ENCODE measurements at regions not wholly inside any gene's neighbourhood (a gene's known extent, or its start where the extent isn't known, plus 50 kb on each side); places are given as distances from the start of the nearest gene placed in this dataset.
"Not testable (repeated sequence)": the region's sequence is repeated elsewhere in the genome, so short reads cannot be mapped to it uniquely, and the experiment has no call there.

DNA sequence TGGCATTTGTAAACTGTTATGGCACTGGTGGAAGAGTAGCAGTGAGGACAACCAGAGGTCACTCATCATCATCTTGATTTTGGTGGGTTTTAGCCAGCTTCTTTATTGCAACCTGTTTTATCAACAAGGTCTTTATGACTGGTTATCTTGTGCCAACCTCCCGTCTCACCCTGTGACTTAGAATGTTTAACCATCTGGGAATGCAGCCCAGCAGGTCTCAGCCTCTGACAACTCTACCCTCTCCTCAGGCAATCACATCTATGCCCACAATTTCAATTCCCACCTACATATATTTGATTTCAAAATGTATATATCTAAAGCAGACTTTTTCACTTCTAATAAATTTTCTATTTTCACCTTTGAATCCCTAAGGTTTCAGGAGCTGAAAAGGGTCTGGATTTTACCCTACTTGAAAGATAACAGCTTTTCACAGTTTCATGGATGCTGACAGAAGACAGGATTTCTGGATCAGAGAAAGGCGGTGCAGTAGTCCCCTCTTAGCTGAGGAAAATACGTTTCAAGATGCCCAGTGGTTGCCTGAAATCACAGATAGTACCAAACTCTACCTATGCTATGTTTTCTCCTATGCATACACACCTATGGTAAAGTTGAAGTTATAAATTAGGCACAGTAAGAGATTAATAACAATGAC is 1171.8 kb downstream of the DIAPH3 start:
- no peak for DNase-seq (ENCODE audit: low read depth in 2 of 2)

DNA sequence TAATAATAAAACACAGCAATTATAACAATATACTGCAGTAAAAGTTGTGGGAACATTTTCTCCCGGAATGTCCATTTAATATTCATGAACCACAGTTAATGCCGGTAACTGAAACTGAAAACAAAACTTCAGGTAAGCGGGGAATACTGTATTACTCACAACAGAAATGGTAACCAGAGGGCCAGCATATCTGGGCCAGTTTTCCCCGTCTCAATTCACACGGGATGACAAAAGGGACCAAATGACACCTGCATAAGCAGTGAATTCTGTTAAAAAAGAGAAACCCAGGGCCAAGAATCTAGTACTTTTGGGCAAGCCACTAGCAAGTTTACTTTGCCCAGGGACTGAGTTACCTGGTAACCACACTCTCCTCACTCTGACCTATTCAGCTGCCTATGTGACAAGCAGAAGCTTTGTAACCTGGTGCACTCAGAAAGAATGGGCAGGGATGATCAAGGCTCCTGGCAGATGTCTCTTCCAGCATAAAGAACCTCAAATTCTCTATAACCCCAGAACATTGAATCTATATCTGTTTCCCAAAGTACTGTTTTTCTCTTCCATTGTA is 1171.2 kb downstream of the DIAPH3 start:
- DNase-seq (ENCODE audit: low read depth in 2 of 2), result no peak

DNA sequence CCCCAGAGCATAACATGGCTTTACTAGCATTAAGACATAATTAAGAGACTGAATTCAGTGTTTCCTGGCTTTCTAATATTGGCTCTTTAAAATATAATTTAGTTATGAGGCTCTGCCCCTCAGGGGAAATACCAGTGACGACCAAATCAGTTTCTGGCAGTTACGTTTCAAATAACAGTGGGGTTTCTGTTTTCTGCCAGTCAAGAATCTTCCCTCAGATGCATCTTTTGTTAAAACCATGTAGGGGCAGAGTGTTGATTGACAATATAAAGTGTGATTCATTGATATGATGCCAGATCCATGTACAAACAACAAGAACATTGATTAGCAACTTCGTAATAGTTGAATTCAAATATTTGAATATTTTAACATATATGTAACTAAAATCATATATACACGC is 1169.7 kb downstream of the DIAPH3 start:
- DNase-seq (ENCODE audit: low read depth in 2 of 2), result no peak

DNA sequence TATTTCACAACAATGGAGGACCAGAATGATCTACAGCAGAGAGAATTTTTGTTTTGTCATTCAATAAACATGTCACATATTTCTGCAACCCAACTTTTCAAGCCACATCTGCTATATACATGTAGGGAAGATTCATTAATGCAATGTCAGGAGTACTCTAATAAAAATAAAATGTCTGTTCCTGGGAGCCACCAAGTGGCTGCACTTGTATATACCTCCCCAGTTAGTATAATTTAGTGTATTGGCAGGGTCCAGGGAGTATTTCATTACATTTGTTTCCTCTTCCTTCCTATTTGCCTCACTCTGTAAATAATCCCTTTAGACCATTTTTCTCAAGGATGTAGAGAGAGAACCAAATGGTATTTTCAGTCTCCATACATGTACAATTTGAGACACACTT is 1169.0 kb downstream of the DIAPH3 start:
- no peak for DNase-seq (ENCODE audit: low read depth in 2 of 2)

DNA sequence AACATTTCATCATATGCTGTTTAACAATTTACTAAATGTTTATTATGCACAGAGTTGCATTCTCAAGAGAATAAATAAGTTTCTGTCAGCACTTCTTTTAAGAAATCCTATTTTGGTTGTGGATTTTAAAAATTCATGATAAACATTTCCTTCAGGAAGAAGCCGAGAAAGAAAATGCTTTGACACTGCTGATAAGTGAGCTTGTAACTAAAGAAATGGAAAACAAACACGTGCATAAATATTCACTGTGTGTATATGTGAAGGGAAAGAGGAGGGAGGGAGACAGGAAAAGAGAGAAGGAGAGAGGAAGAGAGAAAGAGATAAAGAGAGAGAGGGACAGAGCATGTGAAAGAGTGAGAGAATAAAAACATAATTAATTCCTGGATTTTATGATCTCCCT is 1165.0 kb downstream of the DIAPH3 start:
- DNase-seq (ENCODE audit: low read depth in 2 of 2), result no peak

DNA sequence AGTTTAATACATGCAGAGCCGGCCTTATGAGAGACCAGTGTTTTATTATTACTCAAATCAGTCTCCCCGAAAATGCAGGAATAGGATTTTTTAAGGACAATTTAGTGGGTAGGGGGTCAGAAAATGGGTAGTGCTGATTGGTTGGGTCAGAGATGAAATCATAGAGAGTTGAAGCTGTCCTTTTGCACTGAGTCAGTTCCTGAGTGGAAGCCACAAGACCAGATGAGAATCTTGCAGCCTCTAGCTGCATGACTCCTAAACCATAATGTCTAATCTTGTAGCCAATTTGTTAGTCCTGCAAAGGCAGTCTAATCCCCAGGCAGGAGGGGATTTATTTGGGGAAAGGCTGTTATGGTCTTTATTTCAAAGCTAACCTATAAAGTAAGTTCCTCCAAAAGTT is 1163.9 kb downstream of the DIAPH3 start:
- DNase-seq (ENCODE audit: low read depth in 2 of 2), result no peak

DNA sequence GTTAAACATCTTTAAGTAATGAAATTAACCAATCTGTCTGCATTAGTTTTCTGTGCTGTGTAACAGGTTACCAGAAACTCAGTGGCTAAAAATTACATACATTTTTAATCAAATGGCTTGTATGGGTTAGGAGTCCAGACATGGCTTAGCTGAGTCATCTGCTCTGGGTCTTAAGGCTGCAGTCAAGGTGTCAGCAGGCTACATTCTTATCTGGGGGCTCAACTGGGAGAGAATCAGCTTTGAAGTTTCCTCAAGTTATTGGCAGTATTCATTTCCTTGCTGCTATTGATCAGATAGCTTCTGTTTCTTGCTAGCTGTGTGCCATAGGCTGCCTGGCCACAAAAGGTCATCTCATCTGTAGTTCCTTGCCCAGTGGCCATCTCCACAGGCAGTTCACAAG is 1163.0 kb downstream of the DIAPH3 start:
- no peak for DNase-seq (ENCODE audit: low read depth in 2 of 2)

DNA sequence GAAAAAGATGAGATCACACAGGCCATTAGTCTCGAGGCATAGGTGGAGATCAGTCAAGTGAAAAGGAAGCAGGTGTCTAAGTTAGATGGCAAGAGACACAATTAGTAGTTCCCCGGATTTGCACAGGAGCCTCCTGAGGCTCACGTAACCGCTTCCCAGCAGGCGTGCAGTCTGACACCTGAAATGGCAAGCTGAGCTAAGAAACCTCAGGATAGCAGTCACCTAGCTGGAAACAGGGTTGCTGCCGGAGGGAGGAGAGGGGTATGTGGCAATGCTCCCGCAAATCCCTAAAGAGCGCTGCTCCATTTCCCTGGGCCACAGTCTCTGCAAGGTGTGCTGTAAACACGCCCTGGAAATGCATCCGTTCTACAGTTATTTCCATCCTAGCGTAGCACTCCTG is 1151.0 kb downstream of the DIAPH3 start:
- no peak for DNase-seq (ENCODE audit: low read depth in 2 of 2)

DNA sequence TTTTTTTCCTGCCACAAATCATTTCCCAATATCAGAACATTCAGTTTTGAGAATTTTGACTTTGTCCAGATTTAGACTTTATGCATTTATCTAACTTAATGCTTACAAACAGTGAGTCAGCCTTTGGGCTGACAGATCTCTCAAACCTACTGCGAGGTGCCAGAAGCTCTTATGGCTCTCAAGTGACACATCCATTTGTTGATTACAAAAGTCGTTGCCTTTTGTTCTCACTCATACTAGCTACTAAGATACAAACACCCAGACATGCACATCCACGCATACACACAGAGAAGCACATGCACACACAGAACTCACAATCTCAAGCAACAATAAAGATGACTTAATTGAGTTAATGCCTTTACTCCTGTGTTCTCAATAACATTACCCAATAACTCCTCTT is 1147.5 kb downstream of the DIAPH3 start:
- DNase-seq (ENCODE audit: low read depth in 2 of 2), result no peak

DNA sequence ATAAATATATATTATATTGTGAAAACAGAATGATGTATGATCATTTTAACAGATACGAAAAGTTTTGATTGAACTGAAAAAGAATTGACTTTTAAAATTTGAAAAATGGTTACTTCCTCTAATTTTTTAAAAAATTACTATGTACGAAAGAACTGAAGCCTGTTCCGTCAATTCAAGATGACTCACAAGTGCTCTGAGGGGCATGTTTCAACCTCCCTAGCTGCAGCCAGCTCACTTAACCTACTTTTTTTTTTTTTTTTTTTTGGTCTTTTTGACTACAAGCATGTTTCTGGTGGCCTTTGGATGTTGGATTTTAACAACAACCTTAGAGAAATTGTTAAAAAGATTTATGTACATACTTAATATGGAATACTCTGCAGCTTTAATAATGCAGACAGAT is 1139.3 kb downstream of the DIAPH3 start:
- DNase-seq (ENCODE audit: low read depth in 2 of 2), result no peak

DNA sequence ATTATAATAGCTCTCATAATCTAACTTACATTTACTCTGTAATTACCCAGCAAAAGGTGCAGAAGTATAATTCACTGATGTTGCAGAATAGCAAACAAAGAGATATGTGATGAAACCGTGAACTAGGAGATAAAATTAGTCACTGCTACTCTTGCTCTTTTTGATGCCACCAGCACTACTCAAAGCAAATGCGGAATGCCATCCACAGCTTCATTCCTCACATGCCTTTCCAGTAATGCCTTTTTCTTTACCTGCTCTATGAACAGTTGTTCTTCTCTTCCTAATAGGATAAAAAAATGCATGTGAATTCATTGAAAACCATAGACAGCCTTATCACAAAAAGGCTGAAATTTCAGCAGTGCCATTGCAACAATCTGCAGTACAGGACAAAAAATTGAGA is 1129.5 kb downstream of the DIAPH3 start:
- no peak for DNase-seq (ENCODE audit: low read depth in 2 of 2)

DNA sequence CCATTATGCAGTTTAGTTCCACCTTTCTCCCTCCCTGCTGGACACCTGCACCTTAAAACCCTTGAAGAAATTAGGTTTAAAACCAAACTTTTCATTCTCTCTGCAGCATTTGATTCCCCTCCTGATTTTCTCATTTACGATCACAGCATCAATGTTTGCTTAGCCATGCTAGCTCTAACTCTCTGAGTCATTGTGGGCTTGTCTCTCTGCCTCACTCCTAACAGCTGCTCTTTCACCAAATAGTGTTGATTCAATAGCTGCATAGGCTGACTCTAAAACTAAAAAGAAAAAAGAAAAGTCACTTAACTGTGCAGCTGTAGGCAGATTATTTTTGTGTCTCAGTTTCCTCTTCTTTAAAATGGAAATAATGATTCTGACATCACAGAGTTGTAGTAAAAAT is 1124.9 kb downstream of the DIAPH3 start:
- no peak for DNase-seq (ENCODE audit: low read depth in 2 of 2)

DNA sequence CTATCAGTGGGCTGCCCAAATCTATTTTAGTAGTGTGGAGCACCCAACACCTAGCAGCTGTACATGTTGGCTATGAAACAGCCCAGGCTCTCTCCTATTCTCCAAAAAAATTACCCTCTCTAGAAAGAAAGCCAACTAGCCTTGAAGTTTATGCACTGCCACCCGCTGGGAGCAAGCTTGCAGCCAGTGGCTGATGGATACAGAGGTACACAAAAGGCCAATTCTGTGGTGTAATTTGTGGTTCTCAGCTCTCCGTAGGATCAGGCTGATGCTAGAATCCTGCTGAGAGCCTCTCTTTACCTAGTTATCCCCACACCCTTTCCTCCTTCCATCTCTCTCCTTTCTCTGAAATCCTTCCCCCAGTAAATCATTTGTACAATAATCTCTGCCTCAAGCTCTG is 1120.7 kb downstream of the DIAPH3 start:
- no peak for DNase-seq (ENCODE audit: low read depth in 2 of 2)

DNA sequence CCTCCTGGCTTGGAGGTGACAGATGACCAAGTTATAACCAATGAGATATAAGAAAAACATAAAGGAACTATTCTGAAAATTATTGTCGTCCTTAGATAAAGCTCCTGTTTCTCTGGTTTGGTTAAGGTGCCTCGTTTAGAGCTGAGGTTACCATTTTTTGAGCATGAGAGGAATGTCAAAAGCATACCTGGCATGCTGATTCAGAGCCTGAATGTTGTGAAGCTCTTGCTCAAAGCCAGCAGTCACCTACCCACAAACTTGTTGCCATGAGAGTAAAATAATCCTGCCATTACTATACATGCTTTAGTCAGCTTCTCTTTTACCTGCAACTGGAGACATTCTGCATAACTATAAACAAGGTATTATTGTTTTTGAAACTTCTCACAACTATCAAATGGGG is 1116.2 kb downstream of the DIAPH3 start:
- DNase-seq (ENCODE audit: low read depth in 2 of 2), result no peak

DNA sequence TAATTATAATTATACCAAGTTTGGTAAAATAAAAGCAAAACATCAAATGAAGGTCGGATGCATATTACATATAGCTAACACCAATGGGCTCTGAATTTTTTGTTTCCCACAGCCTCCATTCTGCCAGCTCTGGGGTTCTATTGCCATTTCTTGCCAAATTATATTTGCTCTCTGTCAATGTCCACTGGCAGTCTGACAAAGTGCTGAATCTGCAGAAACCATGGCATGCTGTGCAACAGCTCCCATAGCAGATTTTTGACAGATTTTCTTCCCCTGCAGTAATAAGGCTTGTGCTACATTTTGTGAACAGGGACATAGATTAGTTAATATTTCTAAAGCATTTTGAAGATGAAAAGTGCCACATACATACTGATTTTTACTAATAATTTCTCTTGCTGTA is 1102.1 kb downstream of the DIAPH3 start:
- no peak for DNase-seq (ENCODE audit: low read depth in 2 of 2)

DNA sequence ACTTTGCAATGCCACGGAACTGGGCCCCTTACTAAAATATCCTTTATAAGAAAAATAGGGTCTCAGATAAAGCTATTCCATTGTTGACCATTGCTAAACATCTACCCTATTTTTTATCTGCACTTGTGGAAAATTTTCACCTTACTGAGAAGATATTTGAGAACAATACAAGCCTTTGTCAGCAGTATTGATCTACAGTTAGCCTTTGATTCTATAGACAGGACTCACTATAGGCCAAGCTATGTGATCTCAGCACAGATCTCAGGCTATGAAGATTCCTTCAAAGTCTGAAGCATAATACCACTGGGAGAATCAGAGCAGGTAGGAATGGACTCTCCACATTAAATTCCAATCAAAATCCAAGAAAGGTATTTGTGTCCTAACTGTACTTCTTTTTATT is 1099.7 kb downstream of the DIAPH3 start:
- DNase-seq (ENCODE audit: low read depth in 2 of 2), result no peak

DNA sequence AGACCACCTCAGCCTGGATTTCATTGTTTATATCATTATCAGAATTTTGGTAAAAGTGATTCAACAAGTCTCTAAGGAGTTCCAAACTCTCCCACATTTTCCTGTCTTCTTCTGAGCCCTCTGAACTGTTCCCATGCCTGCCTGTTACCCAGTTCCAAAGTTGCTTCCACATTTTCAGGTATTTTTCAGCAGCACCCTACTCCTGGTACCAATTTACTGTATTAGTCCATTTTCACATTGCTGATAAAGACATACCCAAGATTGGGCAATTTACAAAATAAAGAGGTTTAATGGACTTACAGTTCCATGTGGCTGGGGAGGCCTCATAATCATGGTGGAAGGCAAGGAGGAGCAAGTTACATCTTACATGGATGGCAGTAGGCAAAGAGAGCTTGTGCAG is 1087.3 kb downstream of the DIAPH3 start:
- DNase-seq (ENCODE audit: low read depth in 2 of 2), result not testable (repeated sequence)

DNA sequence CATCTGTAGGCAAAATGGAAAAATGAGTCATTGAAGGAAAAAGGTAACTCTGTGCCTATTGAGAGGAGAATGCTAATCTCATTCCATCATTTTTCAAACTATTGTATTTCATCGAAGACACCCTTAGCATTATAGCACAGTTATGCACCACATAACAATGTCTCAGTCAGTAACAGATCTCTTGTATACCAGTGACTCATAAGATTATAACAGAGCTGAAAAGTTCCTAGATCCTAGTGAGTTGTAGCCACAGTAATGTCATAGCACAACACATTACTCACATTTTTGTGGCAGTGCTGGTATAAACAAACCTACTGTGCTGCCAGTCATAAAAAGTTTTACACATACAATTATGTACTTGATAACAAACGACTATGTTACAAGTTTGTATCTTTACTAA is 1077.6 kb downstream of the DIAPH3 start:
- no peak for DNase-seq (ENCODE audit: low read depth in 2 of 2)

DNA sequence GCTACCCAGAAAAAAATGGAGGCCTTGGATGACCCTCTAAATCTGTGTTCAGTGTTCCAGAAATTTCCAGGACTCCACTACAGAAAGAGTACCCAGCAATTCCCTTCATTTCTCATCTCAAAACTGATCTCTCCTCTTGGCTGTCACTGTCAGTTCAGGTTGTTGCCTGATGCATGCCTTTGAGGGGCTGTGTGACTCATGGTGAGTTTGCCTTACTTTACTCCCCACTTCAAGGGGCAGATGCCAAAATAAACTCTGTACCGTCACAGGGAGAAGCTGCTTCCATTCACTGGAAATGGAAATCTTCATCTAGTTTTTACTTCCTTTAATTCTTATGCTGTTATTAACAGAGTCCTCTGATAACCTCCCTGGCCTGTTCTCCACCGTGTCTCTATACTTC is 1075.0 kb downstream of the DIAPH3 start:
- DNase-seq (ENCODE audit: low read depth in 2 of 2), result no peak

DNA sequence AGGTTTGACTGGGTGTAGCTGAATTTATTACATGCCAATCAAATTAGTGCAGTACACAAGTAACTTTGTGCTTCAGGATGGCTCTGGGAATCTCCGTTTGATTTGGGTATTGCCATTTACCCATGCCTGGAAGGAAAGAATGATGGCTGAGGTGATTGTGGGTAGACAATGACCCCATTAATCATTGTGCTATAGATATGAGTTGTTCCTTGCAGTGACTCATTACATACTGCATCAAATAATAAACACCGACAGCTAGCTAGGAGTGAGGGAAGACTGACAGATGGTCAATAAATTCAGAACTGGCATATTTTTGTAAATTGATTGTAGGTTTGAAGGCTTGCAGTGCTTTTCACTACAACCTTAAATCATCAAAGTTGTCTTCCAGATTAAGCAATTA is 1069.5 kb downstream of the DIAPH3 start:
- DNase-seq (ENCODE audit: low read depth in 2 of 2), result no peak

DNA sequence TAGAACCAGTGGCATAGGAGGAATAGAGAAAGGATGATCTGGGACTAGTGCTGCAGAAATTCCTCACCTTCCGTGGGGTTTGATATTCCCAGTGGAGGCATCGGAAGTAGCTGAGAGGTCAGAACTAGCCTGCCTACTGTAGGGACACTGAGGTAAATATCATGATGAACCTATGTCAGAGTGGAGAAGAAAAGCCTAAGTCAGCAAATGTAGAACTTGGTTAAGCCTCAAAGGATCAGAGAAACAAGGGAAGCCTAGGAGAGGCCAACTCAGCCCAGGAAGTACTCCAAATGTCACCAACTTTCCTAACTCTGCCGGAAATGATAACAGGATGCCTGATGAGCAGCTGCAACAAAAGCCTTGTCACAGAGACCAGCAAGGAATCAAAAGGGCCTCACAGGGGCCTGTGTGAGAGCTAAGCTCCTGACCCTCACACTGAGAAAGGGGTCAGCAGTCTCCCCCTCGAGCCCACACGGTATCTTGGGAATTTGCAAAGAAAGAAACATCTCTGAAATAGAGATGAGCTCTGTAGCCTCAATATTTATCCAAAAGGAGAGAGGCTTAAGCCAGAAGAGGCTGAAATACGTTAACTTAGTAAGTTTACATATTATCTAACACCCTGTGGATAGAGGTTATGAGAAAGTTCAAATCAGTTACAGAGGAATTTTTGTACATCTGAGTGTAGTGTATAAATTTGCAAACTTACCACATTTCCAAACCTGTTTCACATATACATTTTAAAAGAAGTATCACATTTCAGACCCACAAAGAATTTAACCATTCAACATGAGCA is 1064.3 kb downstream of the DIAPH3 start:
- no peak for DNase-seq (ENCODE audit: low read depth in 2 of 2)

DNA sequence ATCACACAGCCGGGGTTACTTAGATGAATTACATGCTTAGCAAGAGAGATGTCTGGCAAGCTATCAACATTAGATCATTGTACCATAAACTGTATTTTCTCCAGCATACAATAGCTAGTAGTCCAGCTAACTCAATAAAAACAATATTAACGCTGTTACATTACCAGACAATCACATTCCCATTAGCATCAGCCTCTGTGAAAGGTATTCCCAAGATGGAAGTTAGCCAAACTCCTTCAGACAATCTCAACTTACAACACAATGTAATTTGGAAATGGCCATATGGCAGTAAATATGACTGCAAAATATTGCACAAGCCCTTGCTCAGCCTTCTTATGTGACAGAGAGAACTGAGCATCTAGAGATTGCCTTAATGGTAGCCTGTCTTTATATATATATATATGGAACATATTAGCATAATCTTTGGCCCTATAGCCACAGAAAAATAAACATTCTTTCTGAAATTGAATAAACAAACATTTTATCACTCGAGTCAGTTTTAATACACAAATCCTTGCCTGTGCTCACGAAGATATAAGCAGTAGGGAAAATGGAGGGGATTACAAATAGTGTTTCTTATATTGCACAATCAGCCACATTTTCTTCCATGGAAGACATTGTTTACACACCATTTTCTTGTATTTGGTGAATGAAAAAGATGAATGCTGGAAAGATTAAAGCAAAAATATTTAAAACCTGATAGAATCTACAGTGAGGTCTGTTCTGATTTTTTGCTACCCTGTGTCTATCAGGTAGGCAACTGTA is 1060.5 kb downstream of the DIAPH3 start:
- no peak for DNase-seq (ENCODE audit: low read depth in 2 of 2)

DNA sequence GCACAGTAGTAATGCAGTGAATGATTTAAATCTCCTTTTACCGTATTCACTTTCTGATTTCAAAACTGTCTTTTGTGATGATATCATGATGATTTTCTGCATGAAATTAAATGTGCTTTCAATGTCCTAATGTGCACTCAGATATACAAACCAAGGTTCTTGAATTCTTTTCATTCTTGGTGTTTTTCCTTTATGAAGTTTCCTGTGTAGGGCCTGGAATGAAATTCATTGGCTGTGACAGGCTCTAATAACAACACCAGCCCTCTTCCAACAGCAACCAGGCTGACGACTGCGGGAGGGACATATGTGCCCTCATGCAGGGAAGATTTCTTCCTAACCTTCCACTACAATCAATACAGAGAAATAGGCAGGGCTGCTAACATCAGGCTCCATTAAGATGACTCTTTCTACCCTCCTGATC is 1052.0 kb downstream of the DIAPH3 start:
- no peak for DNase-seq (ENCODE audit: low read depth in 2 of 2)

All from stimulated activated CD8-positive, alpha-beta memory T cell treated with anti-CD3 and anti-CD28 coated beads, Interleukin-15, amount 100 ng/mL, for 48 hours (primary cell).